HG03439 (cell line): ENCODE measurements at regions not wholly inside any gene's neighbourhood (a gene's known extent, or its start where the extent isn't known, plus 50 kb on each side); places are given as distances from the start of the nearest gene placed in this dataset.
A peak's percentile ranks its signal among the peaks of the same experiment; 100 is the strongest.
"Not testable (repeated sequence)": the region's sequence is repeated elsewhere in the genome, so short reads cannot be mapped to it uniquely, and the experiment has no call there.

Experiments used
- ATAC-seq: cut with Tn5 transposase; IDR thresholded peaks from one replicate; pipeline ENCODE4 v1.9.1; 2021; ENCODE audit warnings: mild to moderate bottlenecking, moderate library complexity; ENCODE audit not compliant: unreplicated experiment

- ATAC-seq = no peak
Observed at GRCh38 chr1:105072850-105073249, 1323.2 kb downstream of the AMY1C start.

GRCh38 chr1:105073660-105074059 lies 1324.0 kb downstream of the AMY1C start:
- ATAC-seq = no peak

GRCh38 chr1:105083611-105084010 lies 1333.9 kb downstream of the AMY1C start:
- ATAC-seq = no peak

GRCh38 chr1:105087506-105087905 lies 1337.8 kb downstream of the AMY1C start:
- ATAC-seq = no peak

GRCh38 chr1:105088166-105088565 lies 1338.5 kb downstream of the AMY1C start:
- no peak for ATAC-seq

- not testable (repeated sequence) for ATAC-seq
Observed at GRCh38 chr1:105093893-105094292, 1344.2 kb downstream of the AMY1C start.

- no peak for ATAC-seq
Observed at GRCh38 chr1:105100102-105100501, 1350.4 kb downstream of the AMY1C start.

GRCh38 chr1:105101261-105101660 lies 1351.6 kb downstream of the AMY1C start:
- no peak for ATAC-seq

GRCh38 chr1:105102371-105102770 lies 1352.7 kb downstream of the AMY1C start:
- ATAC-seq = no peak

GRCh38 chr1:105122041-105122440 lies 1372.3 kb downstream of the AMY1C start:
- ATAC-seq = no peak

- peak; percentile 69 for ATAC-seq
Observed at GRCh38 chr1:105137543-105138457, 1388.1 kb downstream of the AMY1C start.

- ATAC-seq = no peak
Observed at GRCh38 chr1:105138458-105138893, 1388.8 kb downstream of the AMY1C start.

GRCh38 chr1:105172788-105173187 lies 1423.1 kb downstream of the AMY1C start:
- no peak for ATAC-seq

- ATAC-seq = no peak
Observed at GRCh38 chr1:105180789-105181188, 1431.1 kb downstream of the AMY1C start.

- no peak for ATAC-seq
Observed at GRCh38 chr1:105204836-105205371, 1455.2 kb downstream of the AMY1C start.

- no peak for ATAC-seq
Observed at GRCh38 chr1:105208581-105208980, 1458.9 kb downstream of the AMY1C start.

GRCh38 chr1:105210747-105211146 lies 1461.0 kb downstream of the AMY1C start:
- no peak for ATAC-seq

- ATAC-seq = no peak
Observed at GRCh38 chr1:105231378-105231777, 1481.7 kb downstream of the AMY1C start.

GRCh38 chr1:105243411-105243810 lies 1493.7 kb downstream of the AMY1C start:
- no peak for ATAC-seq

- ATAC-seq = no peak
Observed at GRCh38 chr1:105243969-105244368, 1494.3 kb downstream of the AMY1C start.

- ATAC-seq = no peak
Observed at GRCh38 chr1:105254906-105255305, 1505.2 kb downstream of the AMY1C start.

- no peak for ATAC-seq
Observed at GRCh38 chr1:105260001-105260400, 1510.3 kb downstream of the AMY1C start.
